Putamen (tissue), 1 donor: ENCODE measurements at regions not wholly inside any gene's neighbourhood (a gene's known extent, or its start where the extent isn't known, plus 50 kb on each side); places are given as distances from the start of the nearest gene placed in this dataset.

ENCODE experiments used
- DNase-seq: peaks from one replicate; pipeline ENCODE4 v3.0.0-alpha.2; 2016; ENCODE audit warnings: low spot score

- no peak for DNase-seq
These were observed 303.1 kb upstream of the IRX4 start for GRCh38 chr5:2185646-2186471.

DNA sequence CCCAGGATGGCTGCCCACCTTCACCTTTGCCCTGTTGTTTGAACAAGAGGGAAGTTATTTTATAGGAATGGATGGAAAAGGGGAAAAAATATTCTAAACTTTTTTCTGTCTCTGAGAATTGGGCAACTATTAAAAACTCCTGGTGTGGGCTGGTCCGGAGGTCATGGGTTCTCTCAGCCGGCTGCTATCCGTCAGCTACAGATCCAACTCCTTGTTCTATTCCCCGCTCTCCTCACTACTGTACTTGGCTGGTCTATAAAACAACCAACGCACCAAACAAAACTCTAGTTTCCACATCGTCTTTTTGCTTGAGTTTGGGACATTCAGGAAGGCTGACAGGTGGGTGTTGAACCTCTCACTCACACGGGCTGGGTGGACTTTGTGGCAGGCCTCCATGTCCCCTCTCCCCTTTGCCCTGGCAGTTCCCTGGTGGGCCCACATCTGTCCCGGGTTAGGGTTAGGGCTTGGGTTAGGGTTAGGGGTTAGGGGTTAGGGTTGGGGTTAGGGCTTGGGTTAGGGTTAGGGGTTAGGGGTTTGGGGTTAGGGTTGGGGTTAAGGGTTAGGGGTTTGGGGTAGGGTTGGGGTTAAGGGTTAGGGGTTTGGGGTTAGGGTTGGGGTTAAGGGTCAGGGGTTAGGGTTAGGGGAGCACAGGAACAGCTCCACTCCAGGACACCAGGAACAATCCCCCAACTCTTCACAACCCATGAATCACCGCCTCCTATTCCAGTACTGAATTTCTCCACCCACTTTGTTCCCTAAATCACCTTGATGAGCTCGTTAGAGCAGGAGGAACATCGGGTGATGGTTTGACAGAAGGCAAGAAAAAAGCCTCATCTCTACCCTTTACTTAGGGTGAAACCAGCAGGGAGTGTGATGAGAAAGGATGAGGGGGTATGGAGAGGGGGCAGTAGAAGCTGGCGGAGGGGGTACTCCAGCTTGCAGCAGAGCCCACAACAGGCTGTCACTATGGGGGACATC, 302.1 kb upstream of the IRX4 start:
- peak; percentile 77 for DNase-seq

GRCh38 chr5:2184026-2184366, 301.3 kb upstream of the IRX4 start:
- no peak for DNase-seq

DNA sequence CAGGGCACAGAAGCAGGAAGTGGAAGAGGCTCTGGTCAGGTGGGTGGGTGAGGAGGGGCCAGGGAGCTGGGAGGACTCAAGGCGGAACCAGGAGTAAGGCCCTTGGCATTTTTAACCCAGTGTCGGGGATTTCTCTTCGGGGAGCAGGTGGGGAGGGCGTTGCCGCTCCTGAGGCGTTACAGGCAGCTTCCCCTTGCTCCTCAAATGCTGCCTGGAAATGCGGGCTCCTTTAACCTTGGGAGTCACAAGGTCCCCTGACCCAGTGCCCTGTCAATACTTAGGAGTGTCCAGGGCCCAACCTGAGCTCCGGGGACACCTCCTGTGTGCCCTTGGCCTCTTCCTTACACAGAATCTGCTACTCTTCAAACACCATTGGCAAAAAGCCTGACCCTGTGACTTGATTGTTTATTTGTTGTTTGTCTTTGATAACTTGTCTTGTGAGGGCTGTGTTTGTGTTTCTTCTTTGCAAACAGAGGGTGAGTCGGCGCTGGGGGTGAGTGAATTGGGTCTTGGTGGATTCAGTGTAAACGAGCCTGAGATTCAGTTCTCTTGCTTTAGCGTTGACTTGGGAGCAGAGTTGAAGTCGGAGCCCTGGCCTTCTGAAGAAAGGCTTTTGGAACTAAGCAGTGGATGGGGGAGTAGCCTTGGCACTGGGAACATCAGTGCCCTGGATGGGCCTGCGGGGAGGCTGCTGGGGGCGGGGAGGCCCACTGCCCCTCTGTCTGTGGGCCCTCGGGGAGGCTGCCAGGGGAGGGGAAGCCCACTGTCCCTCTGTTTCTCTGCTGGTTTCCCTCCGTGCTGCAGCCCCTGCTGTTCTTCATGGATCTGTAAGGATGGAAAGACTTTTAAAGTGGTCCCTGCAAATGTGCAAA, 300.7 kb upstream of the IRX4 start:
- DNase-seq: no peak

GRCh38 chr5:2182020-2182419, 299.3 kb upstream of the IRX4 start:
- no peak for DNase-seq

DNA sequence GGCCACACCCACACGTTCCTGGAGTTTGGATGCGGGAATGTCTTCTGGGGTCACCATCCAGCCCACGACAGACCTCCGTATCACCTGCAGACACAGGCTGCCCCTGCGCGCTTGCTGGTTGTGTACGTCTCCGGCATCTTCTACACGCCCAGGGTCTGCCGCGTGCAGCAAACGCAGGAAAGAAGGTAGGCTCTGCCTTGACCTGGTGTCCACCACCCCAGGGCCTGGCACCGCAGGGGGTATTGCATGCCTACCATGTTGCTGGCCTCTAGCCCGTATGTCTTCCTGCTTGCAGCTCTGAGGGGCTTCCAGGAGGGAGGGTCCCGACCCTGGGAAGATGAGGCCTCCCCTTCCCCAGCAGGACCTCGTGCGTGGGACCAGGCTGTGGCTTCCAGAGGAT, 298.8 kb upstream of the IRX4 start:
- no peak for DNase-seq

- DNase-seq: no peak
These were observed 298.4 kb upstream of the IRX4 start for GRCh38 chr5:2181149-2181548.

GRCh38 chr5:2180456-2180855, 297.7 kb upstream of the IRX4 start:
- no peak for DNase-seq

- no peak for DNase-seq
These were observed 297.1 kb upstream of the IRX4 start for GRCh38 chr5:2179861-2180260.

GRCh38 chr5:2178528-2178927, 295.8 kb upstream of the IRX4 start:
- DNase-seq: no peak

GRCh38 chr5:2178071-2178477, 295.3 kb upstream of the IRX4 start:
- DNase-seq: no peak

DNA sequence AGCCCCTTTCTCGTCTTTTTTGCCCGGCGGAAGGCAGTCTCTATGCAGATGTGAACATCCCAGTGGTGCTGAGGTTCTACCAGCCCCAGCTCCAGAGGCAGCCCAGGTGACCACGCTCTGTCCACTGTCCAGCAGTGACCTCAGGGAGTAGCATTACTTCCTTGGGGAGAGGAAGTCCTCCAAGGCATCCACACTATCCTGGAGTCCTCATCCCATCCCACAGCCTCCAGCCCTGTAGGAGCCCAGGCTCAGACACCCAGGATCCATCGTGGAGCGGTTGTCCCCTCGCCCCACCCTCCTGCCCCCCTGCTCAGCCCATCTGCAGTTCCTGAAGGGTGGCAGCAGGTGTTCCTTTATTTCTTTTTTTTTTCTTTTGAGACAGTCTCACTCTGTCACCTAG, 294.5 kb upstream of the IRX4 start:
- DNase-seq: no peak

- no peak for DNase-seq
These were observed 293.9 kb upstream of the IRX4 start for GRCh38 chr5:2176581-2176980.

DNA sequence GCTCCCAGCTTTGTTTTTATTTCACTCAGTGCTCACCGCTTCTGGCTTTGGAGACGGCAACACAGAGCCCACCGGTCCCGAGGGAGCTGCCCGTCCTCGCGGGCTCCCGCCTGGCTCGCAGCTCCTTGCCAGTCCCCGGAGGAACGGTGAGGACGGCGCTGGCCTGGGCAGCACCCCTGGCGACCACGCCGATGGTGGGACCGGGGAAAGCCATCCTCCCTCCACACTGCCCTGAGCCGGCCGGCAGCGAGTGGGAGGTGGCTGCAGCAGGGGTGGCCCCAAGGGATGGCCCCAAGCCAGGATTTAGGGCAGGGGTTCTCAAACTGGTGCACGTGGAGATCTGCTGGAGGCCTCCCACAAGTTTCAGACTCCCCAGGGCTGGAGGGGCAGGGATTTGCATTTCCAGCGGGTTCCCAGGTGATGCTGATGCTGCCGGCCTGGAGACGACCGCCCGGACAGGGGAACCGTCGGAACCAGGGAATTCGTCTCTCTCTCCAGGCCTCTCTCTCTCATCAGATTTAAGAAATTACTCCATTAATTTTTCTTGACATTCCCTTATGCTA, 293.2 kb upstream of the IRX4 start:
- no peak for DNase-seq

DNA sequence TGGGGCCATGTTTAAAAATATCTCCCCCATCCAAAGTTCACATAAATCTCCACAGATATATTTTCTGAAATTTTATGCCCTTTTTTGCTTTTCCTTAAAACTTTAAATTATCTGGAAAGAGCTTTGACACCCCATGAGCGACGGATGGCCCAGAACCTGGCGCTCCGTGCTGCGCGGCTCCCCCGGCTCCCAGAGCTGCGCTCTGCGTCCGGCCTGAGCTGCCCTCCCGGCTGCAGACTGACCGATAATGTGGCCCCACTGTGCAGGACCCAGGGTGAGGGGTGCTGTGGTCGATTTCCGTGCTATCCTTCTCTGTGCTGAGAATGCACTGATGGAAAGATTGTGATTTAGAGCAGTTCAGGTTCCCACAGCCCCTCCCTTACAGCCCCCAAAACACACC, 292.3 kb upstream of the IRX4 start:
- no peak for DNase-seq

DNA sequence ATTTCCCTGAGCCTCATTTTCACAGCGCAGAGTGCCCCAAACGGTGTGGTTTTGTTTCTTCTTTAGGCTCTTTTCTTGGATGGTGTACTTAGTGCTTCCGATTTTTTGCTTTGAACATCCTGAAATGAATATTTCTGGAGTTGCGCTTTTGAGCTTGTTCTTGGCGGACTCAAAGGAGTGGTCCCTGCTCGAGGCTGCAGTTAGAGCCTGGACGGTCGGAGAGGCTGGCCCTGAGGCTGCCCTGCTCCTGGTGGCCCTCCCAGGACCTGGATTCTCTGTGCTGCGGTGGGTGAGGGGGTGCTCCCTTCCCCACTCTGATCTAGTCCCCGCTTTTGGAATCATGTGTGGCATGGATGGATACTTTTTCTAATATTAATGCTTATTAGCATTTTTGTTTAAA, 291.8 kb upstream of the IRX4 start:
- DNase-seq: no peak

GRCh38 chr5:2173151-2173834, 290.6 kb upstream of the IRX4 start:
- no peak for DNase-seq

GRCh38 chr5:2172471-2172870, 289.7 kb upstream of the IRX4 start:
- DNase-seq: no peak

DNA sequence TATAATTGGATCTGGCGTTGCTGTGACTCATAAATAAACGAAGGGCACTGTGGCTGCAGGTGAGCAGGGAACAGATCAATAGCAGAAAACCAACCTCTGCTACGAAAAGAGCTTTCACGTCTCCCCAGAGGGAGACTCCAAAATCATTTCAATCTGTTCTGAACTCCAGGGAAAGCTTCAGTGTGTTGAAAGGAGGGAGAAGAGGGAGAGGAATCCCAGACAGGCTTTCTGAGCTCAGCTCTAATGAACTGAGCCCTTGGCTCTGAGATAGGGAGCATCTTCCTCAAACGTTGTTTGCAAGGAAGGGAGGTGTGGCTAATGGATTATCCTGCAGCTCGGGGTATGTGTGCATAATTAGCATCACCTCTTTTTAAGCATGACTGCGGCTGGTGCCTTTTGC, 288.0 kb upstream of the IRX4 start:
- DNase-seq: peak; percentile 31

DNA sequence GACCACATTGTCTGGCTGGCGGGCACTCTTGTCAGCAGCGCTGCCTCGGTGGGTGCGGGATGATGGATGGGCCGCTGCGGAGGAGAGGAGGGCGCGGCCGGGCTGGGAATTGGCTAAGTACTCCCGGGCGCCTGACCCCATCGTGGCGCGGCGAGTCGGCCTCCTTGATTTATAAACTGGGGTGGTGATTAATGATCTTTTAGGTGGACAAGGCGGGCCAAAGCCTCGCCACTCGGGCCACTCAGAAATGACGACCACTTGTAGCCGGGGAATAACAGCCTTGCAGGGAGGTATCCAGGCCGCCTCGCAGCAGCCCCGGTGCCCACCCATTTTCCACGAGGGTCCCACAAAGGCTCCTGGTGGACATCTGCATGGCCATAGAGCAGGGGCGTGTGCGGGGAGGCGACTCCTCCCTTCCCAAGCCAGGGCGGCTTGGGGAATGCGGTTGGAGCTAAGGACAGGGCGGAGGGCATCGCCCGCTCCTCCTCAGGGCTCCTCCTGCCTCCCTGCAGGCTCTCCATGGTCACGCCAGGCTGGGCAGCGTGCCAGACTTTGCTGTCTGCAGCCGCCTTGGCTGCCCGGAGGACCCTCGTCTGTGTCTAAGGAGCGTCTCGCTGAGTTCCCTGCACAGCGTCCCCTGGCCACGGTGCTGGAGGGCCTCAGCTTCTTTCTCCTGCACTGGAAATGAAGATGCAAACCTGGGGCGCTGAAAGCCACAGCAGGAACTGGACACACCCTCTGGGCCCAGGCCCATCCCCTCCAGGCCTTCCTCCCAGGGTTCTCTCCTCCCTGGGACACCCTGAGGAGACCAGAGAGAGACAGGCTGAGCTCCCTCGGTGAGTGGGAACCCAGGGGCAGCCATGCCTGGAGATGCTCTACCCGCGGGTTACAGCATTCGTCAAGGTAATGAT, 287.4 kb upstream of the IRX4 start:
- DNase-seq: no peak
